WTC11 (cell line): ENCODE measurements at regions not wholly inside any gene's neighbourhood (a gene's known extent, or its start where the extent isn't known, plus 50 kb on each side); places are given as distances from the start of the nearest gene placed in this dataset.

ENCODE experiments used
- ATAC-seq: fragments of 200-7000 bp; cut with Tn5 transposase; 2 replicates; pipeline ENCODE4 v1.10.0; 2021; ENCODE audit warnings: mild to moderate bottlenecking, moderate library complexity
- CTCF ChIA-PET: fragments of 300-600 bp; sonication (Branson Sonifier 250); formaldehyde crosslinking; loops from one replicate; lab custom pipeline; 2021; ENCODE audit warnings: antibody characterized with exemption; lab: Charles Lee
- POLR2A ChIA-PET: fragments of 350-600 bp; sonication (Branson Sonifier 250); formaldehyde crosslinking; loops from one replicate; lab custom pipeline; 2021; ENCODE audit warnings: antibody characterized with exemption; lab: Charles Lee
- DNase-seq: peaks from one replicate; pipeline ENCODE4 v3.0.0; 2021; ENCODE audit warnings: low spot score
- H3K27ac Mint-ChIP-seq: 2 replicates; pipeline ENCODE4 v1.8.0; 2021; ENCODE audit warnings: mixed read lengths
- H3K27me3 Mint-ChIP-seq: 2 replicates; pipeline ENCODE4 v1.8.0; 2021; ENCODE audit warnings: low read depth, mild to moderate bottlenecking, moderate library complexity, mixed read lengths
- H3K36me3 Mint-ChIP-seq: 2 replicates; pipeline ENCODE4 v1.8.0; 2021; ENCODE audit warnings: mixed read lengths
- H3K4me1 Mint-ChIP-seq: 2 replicates; pipeline ENCODE4 v1.8.0; 2022; ENCODE audit warnings: mixed read lengths
- H3K4me3 Mint-ChIP-seq: 2 replicates; pipeline ENCODE4 v1.8.0; 2021; ENCODE audit warnings: mild to moderate bottlenecking, moderate library complexity, mixed read lengths
- H3K9me3 Mint-ChIP-seq: 2 replicates; pipeline ENCODE4 v1.8.0; 2021; ENCODE audit warnings: mixed read lengths
- ATF1 ChIP-seq: sonication (generic); formaldehyde crosslinking; IDR thresholded peaks from 2 replicates; pipeline ENCODE4 v1.8.1; 2023; ENCODE audit warnings: mild to moderate bottlenecking, moderate library complexity, missing genetic modification reagents
- E2F4 ChIP-seq: sonication (generic); formaldehyde crosslinking; IDR thresholded peaks from 2 replicates; pipeline ENCODE4 v1.8.1; 2022; ENCODE audit warnings: low read depth, mild to moderate bottlenecking, moderate library complexity, missing genetic modification reagents, borderline replicate concordance
- ERG ChIP-seq: fragments of 250-450 bp; sonication (Bioruptor Pico); IDR thresholded peaks from 2 replicates; pipeline ENCODE4 v1.8.0; 2021; ENCODE audit warnings: mild to moderate bottlenecking
- FOXP4 ChIP-seq: sonication (generic); formaldehyde crosslinking; IDR thresholded peaks from 2 replicates; pipeline ENCODE4 v1.8.0; 2022; ENCODE audit warnings: mild to moderate bottlenecking, missing genetic modification reagents
- GABPB1 ChIP-seq: sonication (generic); formaldehyde crosslinking; IDR thresholded peaks from 2 replicates; pipeline ENCODE4 v1.8.1; 2023; ENCODE audit warnings: mild to moderate bottlenecking, missing genetic modification reagents
- GTF2I ChIP-seq: fragments of 250-450 bp; sonication (Bioruptor Pico); conservative IDR thresholded peaks from 2 replicates; pipeline ENCODE4 v1.4.0; 2021; ENCODE audit warnings: mild to moderate bottlenecking
- HMGXB4 ChIP-seq: sonication (generic); formaldehyde crosslinking; IDR thresholded peaks from 2 replicates; pipeline ENCODE4 v1.8.1; 2023; ENCODE audit warnings: mild to moderate bottlenecking, moderate library complexity, missing genetic modification reagents
- IRF1 ChIP-seq: sonication (generic); formaldehyde crosslinking; IDR thresholded peaks from 2 replicates; pipeline ENCODE4 v1.8.0; 2023; ENCODE audit warnings: missing genetic modification reagents
- NFATC4 ChIP-seq: fragments of 250-450 bp; sonication (Bioruptor Pico); IDR thresholded peaks from 2 replicates; pipeline ENCODE4 v1.9.0; 2021; ENCODE audit warnings: mild to moderate bottlenecking
- PREB ChIP-seq: sonication (generic); formaldehyde crosslinking; IDR thresholded peaks from 2 replicates; pipeline ENCODE4 v1.8.1; 2022; ENCODE audit warnings: mild to moderate bottlenecking, missing genetic modification reagents, moderate library complexity, borderline replicate concordance
- PRRX2 ChIP-seq: fragments of 250-450 bp; sonication (Bioruptor Pico); IDR thresholded peaks from 2 replicates; pipeline ENCODE4 v1.8.0; 2021; ENCODE audit warnings: mild to moderate bottlenecking
- SP1 ChIP-seq: sonication (generic); formaldehyde crosslinking; conservative IDR thresholded peaks from 2 replicates; pipeline ENCODE4 v1.8.1; 2022; ENCODE audit warnings: missing genetic modification reagents
- TP53 ChIP-seq: sonication (generic); formaldehyde crosslinking; IDR thresholded peaks from 2 replicates; pipeline ENCODE4 v1.8.1; 2023; ENCODE audit warnings: mild to moderate bottlenecking, missing genetic modification reagents
- ZNF317 ChIP-seq: sonication (generic); formaldehyde crosslinking; IDR thresholded peaks from 2 replicates; pipeline ENCODE4 v1.8.1; 2023; ENCODE audit warnings: low read depth, mild to moderate bottlenecking, moderate library complexity, missing genetic modification reagents, borderline replicate concordance
- ZSCAN18 ChIP-seq: fragments of 250-450 bp; sonication (Bioruptor Pico); IDR thresholded peaks from 2 replicates; pipeline ENCODE4 v2.1.2; 2022; ENCODE audit warnings: mild to moderate bottlenecking, moderate library complexity

GRCh38 chr3:40853474-40853873 is 328.7 kb downstream of the ZNF621 start:
- H3K4me1 Mint-ChIP-seq: peaks cover 2% of the 10 kb centered on the region

More at GRCh38 chr3:40853474-40853873, 328.7 kb downstream of the ZNF621 start:
- no peak overlapping the region for H3K27ac Mint-ChIP-seq
- CTCF ChIA-PET: no interaction called here
- no peak overlapping the region for H3K4me3 Mint-ChIP-seq
- ATAC-seq: peak; percentile 68
- no peaks in the 10 kb centered on the region for H3K27me3 Mint-ChIP-seq
- TF ChIP-seq ZNF317 (CRISPR knock-in tag): no peak
- TF ChIP-seq GTF2I (CRISPR knock-in tag): no peak
- TF ChIP-seq GABPB1 (CRISPR knock-in tag): no peak
- no peak for TF ChIP-seq NFATC4 (CRISPR knock-in tag)
- no peak for TF ChIP-seq SP1 (CRISPR knock-in tag)
- TF ChIP-seq PREB (CRISPR knock-in tag): no peak
- no peak for TF ChIP-seq ATF1 (CRISPR knock-in tag)
- TF ChIP-seq FOXP4 (CRISPR knock-in tag): no peak
- no peak for TF ChIP-seq ZSCAN18 (CRISPR knock-in tag)
- TF ChIP-seq PRRX2: no peak
- no peak for TF ChIP-seq E2F4 (CRISPR knock-in tag)
- no peak for TF ChIP-seq ERG (CRISPR knock-in tag)
- no peak for TF ChIP-seq TP53 (CRISPR knock-in tag)
- TF ChIP-seq HMGXB4 (CRISPR knock-in tag): no peak
- no peak for TF ChIP-seq IRF1 (CRISPR knock-in tag)
- TF ChIP-seq, all 79 proteins: peak for 0
- DNase-seq: no peak
- Mint-ChIP-seq H3K36me3 (no peaks in the 10 kb centered on the region), H3K9me3 (no peaks in the 10 kb centered on the region)
- POLR2A ChIA-PET: no interaction called here
